ENCODE measurements at regions not wholly inside any gene's neighbourhood (a gene's known extent, or its start where the extent isn't known, plus 50 kb on each side); places are given as distances from the start of the nearest gene placed in this dataset.

- TF ChIP-seq CTCF (IDR thresholded peaks at IDR 0.05; ENCODE audit: control extremely low read depth in 1 of 3, insufficient read depth in 1 of 3, low read depth in 1 of 3, low read length in 3 of 3) (peak; percentile 84 to 95 (median 95)), SIX5 (IDR thresholded peaks at IDR 0.05; ENCODE audit: low read depth, low read length) (no peak), CBX5 (IDR thresholded peaks at IDR 0.05; ENCODE audit: low read depth, low read length) (no peak), TCF12 (IDR thresholded peaks at IDR 0.05; ENCODE audit: low read depth, low read length) (no peak), BRCA1 (IDR thresholded peaks at IDR 0.05; ENCODE audit: low read depth, low read length) (no peak; the same call in 1 of the 2 replicates), TAF7 (optimal IDR thresholded peaks at IDR 0.05; ENCODE audit: borderline replicate concordance, low read depth, low read length) (no peak), KDM4A (IDR thresholded peaks at IDR 0.05; ENCODE audit: low read depth, low read length, severe bottlenecking) (no peak), JUND (IDR thresholded peaks at IDR 0.05; ENCODE audit: low read length) (no peak), SIN3A (conservative IDR thresholded peaks at IDR 0.05 in 1 of 2, IDR thresholded peaks at IDR 0.05 in 1 of 2; ENCODE audit: low read depth in 1 of 2, low read length in 2 of 2) (peak in 1 of 2 experiments; percentile 75; a peak in 2 of 4 replicates), FOSL1 (IDR thresholded peaks at IDR 0.05; ENCODE audit: insufficient read depth, low read depth, low read length) (no peak), SP1 (IDR thresholded peaks at IDR 0.05; ENCODE audit: low read depth, low read length) (no peak), KDM5A (IDR thresholded peaks at IDR 0.05; ENCODE audit: low read length) (no peak), CBX8 (IDR thresholded peaks at IDR 0.05; ENCODE audit: borderline replicate concordance, low read depth, low read length) (no peak), MAX (IDR thresholded peaks at IDR 0.05) (peak; percentile 84), RAD21 (IDR thresholded peaks at IDR 0.05 in 1 of 2, conservative IDR thresholded peaks at IDR 0.05 in 1 of 2; ENCODE audit: low read depth in 2 of 2, low read length in 2 of 2) (peak; percentile 82 to 92), RBBP5 (IDR thresholded peaks at IDR 0.05; ENCODE audit: borderline replicate concordance, low read depth, low read length) (no peak), SP2 (IDR thresholded peaks at IDR 0.05; ENCODE audit: low read length) (no peak), NANOG (IDR thresholded peaks at IDR 0.05; ENCODE audit: insufficient read depth, low read depth, low read length, poor library complexity, severe bottlenecking) (peak; percentile 43), SP4 (IDR thresholded peaks at IDR 0.05; ENCODE audit: low read length) (no peak), POU5F1 (IDR thresholded peaks at IDR 0.05; ENCODE audit: low read depth, low read length) (no peak), NRF1 (IDR thresholded peaks at IDR 0.05; ENCODE audit: low read depth, low read length) (no peak), SAP30 (IDR thresholded peaks at IDR 0.05; ENCODE audit: insufficient read depth, insufficient replicate concordance, low read length) (no peak)
These were observed 70.7 kb upstream of the ABHD2 start (continued) for GRCh38 chr15:89017370-89018066.

Measured in H1 (cell line).